Endodermal cell (in vitro differentiated cells): ENCODE measurements at regions not wholly inside any gene's neighbourhood (a gene's known extent, or its start where the extent isn't known, plus 50 kb on each side); places are given as distances from the start of the nearest gene placed in this dataset.

Source experiments
- DNase-seq: peaks from one replicate; pipeline ENCODE4 v3.0.0-alpha.2; 2017
- H3K27ac ChIP-seq: 2 replicates; pipeline ENCODE4 v1.5.1; 2013; ENCODE audit warnings: mild to moderate bottlenecking, low read depth, low read length, moderate library complexity
- H3K27me3 ChIP-seq: 2 replicates; pipeline ENCODE4 v1.6.1; 2013; ENCODE audit warnings: mild to moderate bottlenecking, low read length, moderate library complexity; ENCODE audit not compliant: insufficient read depth, control insufficient read depth, poor library complexity, severe bottlenecking
- H3K36me3 ChIP-seq: 2 replicates; pipeline ENCODE4 v1.7.0; 2013; ENCODE audit warnings: mild to moderate bottlenecking, low read length, moderate library complexity; ENCODE audit not compliant: control insufficient read depth, insufficient read depth
- H3K4me1 ChIP-seq: one replicate; pipeline ENCODE4 v1.7.0; 2013; ENCODE audit warnings: low read length; ENCODE audit not compliant: control insufficient read depth, insufficient read depth
- H3K4me3 ChIP-seq: 2 replicates; pipeline ENCODE4 v1.5.1; 2013; ENCODE audit warnings: mild to moderate bottlenecking, low read length, moderate library complexity
- H3K9ac ChIP-seq: 2 replicates; pipeline ENCODE4 v1.6.1; 2013; ENCODE audit warnings: mild to moderate bottlenecking, low read length, moderate library complexity; ENCODE audit not compliant: poor library complexity, severe bottlenecking; ENCODE audit errors: extremely low read depth
- H3K9me3 ChIP-seq: 2 replicates; pipeline ENCODE4 v1.6.1; 2013; ENCODE audit warnings: mild to moderate bottlenecking, low read length, moderate library complexity; ENCODE audit not compliant: control insufficient read depth
- H3K27ac Mint-ChIP-seq: 2 replicates; pipeline ENCODE4 v1.8.0; 2020; ENCODE audit warnings: mixed read lengths
- H3K27me3 Mint-ChIP-seq: 2 replicates; pipeline ENCODE4 v1.8.0; 2021; ENCODE audit warnings: mild to moderate bottlenecking, mixed read lengths; ENCODE audit not compliant: insufficient read depth
- H3K36me3 Mint-ChIP-seq: 2 replicates; pipeline ENCODE4 v1.8.0; 2020; ENCODE audit warnings: low read depth, mixed read lengths
- H3K4me1 Mint-ChIP-seq: 2 replicates; pipeline ENCODE4 v1.8.0; 2020; ENCODE audit warnings: mixed read lengths
- H3K4me3 Mint-ChIP-seq: 2 replicates; pipeline ENCODE4 v1.8.0; 2020; ENCODE audit warnings: mild to moderate bottlenecking, moderate library complexity, mixed read lengths
- H3K9me3 Mint-ChIP-seq: 2 replicates; pipeline ENCODE4 v1.8.0; 2020; ENCODE audit warnings: mild to moderate bottlenecking, mixed read lengths
- WGBS, 2 experiments: methylation state at CpG; one replicate each; pipeline versions ENCODE4 v1.1.5 to v1.1.7; 2013; ENCODE audit warnings: missing lambda C conversion rate in 2 of 2, mixed read lengths in 1 of 2; ENCODE audit not compliant: insufficient coverage in 1 of 2, insufficient read length in 1 of 2; 5-methylcytosine and 5-hydroxymethylcytosine counted together
- TF ChIP-seq, protein P1 (sequence below): fragments of 200-600 bp; sonication (generic); conservative IDR thresholded peaks from 2 replicates; pipeline ENCODE4 v1.5.0; 2021; ENCODE audit warnings: antibody characterized with exemption, mild to moderate bottlenecking

DNA sequence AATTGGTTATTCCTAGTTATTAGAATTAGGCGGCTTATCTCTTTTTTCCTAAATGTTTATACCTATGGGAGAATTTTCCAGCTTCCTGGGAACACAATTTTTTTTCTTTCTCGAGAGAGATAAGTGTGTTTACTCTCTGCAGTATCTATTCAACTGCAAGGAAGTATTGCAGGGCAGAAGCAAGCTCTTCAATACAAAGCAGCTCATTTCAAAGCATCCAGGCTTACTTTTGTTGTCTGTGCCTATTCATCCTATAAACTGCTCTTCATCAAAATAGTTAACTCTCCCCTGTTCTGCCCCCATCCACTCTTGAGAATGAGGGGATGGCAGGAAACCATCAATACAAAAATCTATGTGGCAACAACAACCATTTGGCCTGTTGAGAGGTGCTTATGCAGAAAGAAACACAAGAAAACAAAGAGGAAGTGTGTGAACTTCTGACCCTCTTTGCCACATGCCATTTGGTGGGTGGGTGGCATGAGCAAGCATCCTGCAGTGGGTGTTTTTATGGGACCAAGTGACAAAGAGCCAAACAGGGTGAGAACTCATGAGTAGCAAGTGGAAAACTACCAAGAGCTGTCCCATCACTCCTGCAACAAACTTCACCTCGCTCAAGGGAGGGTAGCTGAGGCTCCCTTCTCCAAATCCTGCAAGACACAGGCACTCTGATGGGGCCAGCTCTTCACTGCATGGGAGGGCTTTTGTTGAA is 50.6 kb upstream of the MRPS6 start:
- H3K9me3 ChIP-seq, result peaks cover 10% of the 10 kb centered on the region
- no peak overlapping the region for H3K27ac Mint-ChIP-seq
- H3K27me3 Mint-ChIP-seq, result peaks cover 2% of the 10 kb centered on the region
- no peak overlapping the region for H3K9ac ChIP-seq
- peaks cover 10% of the 10 kb centered on the region for H3K4me1 Mint-ChIP-seq
- H3K9me3 Mint-ChIP-seq, result no peaks in the 10 kb centered on the region
- peaks cover 6% of the 10 kb centered on the region for H3K4me1 ChIP-seq
- peak; percentile 54 for DNase-seq
- WGBS, 2 experiments, result 71 to 100% methylated on average over 1 to 3 of the region's 3 CpGs
- H3K27ac ChIP-seq, result no peak overlapping the region
- TF ChIP-seq, protein P1, sequence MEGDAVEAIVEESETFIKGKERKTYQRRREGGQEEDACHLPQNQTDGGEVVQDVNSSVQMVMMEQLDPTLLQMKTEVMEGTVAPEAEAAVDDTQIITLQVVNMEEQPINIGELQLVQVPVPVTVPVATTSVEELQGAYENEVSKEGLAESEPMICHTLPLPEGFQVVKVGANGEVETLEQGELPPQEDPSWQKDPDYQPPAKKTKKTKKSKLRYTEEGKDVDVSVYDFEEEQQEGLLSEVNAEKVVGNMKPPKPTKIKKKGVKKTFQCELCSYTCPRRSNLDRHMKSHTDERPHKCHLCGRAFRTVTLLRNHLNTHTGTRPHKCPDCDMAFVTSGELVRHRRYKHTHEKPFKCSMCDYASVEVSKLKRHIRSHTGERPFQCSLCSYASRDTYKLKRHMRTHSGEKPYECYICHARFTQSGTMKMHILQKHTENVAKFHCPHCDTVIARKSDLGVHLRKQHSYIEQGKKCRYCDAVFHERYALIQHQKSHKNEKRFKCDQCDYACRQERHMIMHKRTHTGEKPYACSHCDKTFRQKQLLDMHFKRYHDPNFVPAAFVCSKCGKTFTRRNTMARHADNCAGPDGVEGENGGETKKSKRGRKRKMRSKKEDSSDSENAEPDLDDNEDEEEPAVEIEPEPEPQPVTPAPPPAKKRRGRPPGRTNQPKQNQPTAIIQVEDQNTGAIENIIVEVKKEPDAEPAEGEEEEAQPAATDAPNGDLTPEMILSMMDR, result no peak
- H3K4me3 ChIP-seq, result no peak overlapping the region
- no peaks in the 10 kb centered on the region for H3K36me3 Mint-ChIP-seq
- no peaks in the 10 kb centered on the region for H3K36me3 ChIP-seq
- H3K27me3 ChIP-seq, result no peaks in the 10 kb centered on the region
- H3K4me3 Mint-ChIP-seq, result no peak overlapping the region

DNA sequence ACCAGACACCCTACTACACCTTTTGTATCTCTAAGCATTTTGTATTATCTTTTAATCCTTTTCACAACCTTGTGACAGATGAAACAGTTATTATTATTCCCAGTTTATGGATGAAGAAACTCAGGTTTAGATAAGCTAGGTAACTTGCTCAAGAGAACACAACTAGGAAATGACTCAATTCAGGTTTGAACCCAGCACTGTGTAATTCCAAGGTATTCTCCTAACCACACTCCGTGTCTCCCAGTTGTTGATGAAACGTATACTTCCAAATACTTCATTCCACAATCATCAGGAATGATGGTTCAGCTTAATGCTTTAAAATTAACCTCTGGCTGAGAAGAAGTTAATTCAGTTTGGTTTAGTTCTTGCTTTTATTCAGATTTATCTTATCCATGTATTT is 51.7 kb upstream of the MRPS6 start:
- Mint-ChIP-seq H3K27ac (no peak overlapping the region), H3K36me3 (no peaks in the 10 kb centered on the region), H3K27me3 (peaks cover 2% of the 10 kb centered on the region), H3K4me1 (peaks cover 6% of the 10 kb centered on the region), H3K4me3 (no peak overlapping the region), H3K9me3 (peaks cover 6% of the 10 kb centered on the region)
- Histone ChIP-seq H3K36me3 (no peaks in the 10 kb centered on the region), H3K9ac (no peak overlapping the region), H3K9me3 (peaks cover 10% of the 10 kb centered on the region), H3K4me1 (peaks cover 6% of the 10 kb centered on the region), H3K4me3 (no peak overlapping the region), H3K27ac (no peak overlapping the region), H3K27me3 (no peaks in the 10 kb centered on the region)
- 89% methylated on average over 2 of the region's 2 CpGs; no CpG with 5 or more reads in 1 of the 2 experiments for WGBS, 2 experiments
- no peak for DNase-seq
- TF ChIP-seq, protein P1, result no peak

DNA sequence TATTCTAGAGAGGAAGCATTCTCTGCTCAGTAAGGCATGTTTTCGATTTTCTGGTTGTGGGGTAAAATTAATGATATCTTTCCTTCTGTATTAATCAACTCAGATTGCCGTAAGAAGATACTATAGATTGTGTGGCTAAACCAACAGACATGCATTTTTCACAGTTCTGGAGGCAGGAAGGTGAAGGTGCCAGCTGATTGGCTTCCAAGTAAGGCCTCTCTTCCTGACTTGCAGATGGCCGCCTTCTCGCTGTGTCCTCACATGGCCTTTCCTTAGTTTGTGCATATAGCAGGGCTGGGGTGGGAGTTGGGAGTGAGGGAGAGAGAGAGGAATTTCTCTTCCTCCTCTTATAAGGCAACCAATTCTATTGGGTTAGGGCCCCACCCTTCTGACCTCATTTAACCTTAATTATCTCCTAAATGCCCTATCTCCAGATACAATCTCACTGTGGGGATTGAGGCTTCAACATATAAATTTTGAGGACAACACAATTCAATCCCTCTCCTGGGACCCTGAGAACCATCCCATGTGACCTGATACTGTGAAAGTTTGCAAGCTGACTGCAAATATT is 52.3 kb upstream of the MRPS6 start:
- H3K27ac Mint-ChIP-seq, result no peak overlapping the region

More for the DNA sequence above, 52.3 kb upstream of the MRPS6 start:
- H3K36me3 Mint-ChIP-seq, result no peaks in the 10 kb centered on the region
- H3K9ac ChIP-seq, result no peak overlapping the region
- H3K4me3 Mint-ChIP-seq, result no peak overlapping the region
- TF ChIP-seq, protein P1, result no peak
- 94% methylated on average over 4 of the region's 4 CpGs; no CpG with 5 or more reads in 1 of the 2 experiments for WGBS, 2 experiments
- peaks cover 10% of the 10 kb centered on the region for H3K9me3 ChIP-seq
- H3K4me1 Mint-ChIP-seq, result peaks cover 6% of the 10 kb centered on the region
- H3K4me1 ChIP-seq, result peaks cover 6% of the 10 kb centered on the region
- H3K9me3 Mint-ChIP-seq, result peaks cover 6% of the 10 kb centered on the region
- no peak overlapping the region for H3K27ac ChIP-seq
- H3K36me3 ChIP-seq, result no peaks in the 10 kb centered on the region
- peaks cover 2% of the 10 kb centered on the region for H3K27me3 Mint-ChIP-seq
- DNase-seq, result no peak
- H3K4me3 ChIP-seq, result no peak overlapping the region
- no peaks in the 10 kb centered on the region for H3K27me3 ChIP-seq
